B cell (primary cell): ENCODE measurements at regions not wholly inside any gene's neighbourhood (a gene's known extent, or its start where the extent isn't known, plus 50 kb on each side); places are given as distances from the start of the nearest gene placed in this dataset.

ENCODE experiments used
- ATAC-seq: fragments of 200-7000 bp; cut with Tn5 transposase; one replicate; pipeline ENCODE4 v1.10.0; 2021; ENCODE audit warnings: low read depth, mild to moderate bottlenecking, moderate number of reproducible peaks, moderate library complexity
- CTCF ChIA-PET: fragments of 350-600 bp; sonication (Branson Sonifier 250); formaldehyde crosslinking; loops from one replicate; lab custom pipeline; 2021; ENCODE audit warnings: antibody characterized with exemption, inconsistent platforms; lab: Charles Lee
- POLR2A ChIA-PET: fragments of 350-600 bp; sonication (Branson Sonifier 250); formaldehyde crosslinking; loops from one replicate; lab custom pipeline; 2021; ENCODE audit warnings: antibody characterized with exemption; lab: Charles Lee
- DNase-seq: peaks from one replicate; pipeline ENCODE4 v3.0.0; 2013
- H2AFZ ChIP-seq: 2 replicates; pipeline ENCODE4 v1.6.1; 2012; ENCODE audit warnings: mild to moderate bottlenecking, low read depth, low read length; ENCODE audit not compliant: insufficient read depth, poor library complexity, severe bottlenecking
- H3K27ac ChIP-seq, 2 donors: 1 replicate in 1 of 2; 2 replicates in 1 of 2; pipeline ENCODE4 v1.5.1; 2012 to 2013; ENCODE audit warnings: low read length in 2 of 2, mild to moderate bottlenecking in 2 of 2, moderate library complexity in 1 of 2
- H3K27me3 ChIP-seq, 4 experiments: fragments of 200-600 bp in 1 of 4; sonication (generic) in 1 of 4; replicated peaks in 1 of 4; 1 replicate in 2 of 4; 2 replicates in 2 of 4; pipeline versions ENCODE4 v1.6.1 to v1.7.0; 2013 to 2016; ENCODE audit warnings: low read length in 3 of 4, mild to moderate bottlenecking in 2 of 4, mixed read lengths in 1 of 4, moderate library complexity in 1 of 4; ENCODE audit not compliant: insufficient read depth in 4 of 4, control insufficient read depth in 3 of 4; ENCODE audit errors: control extremely low read depth in 1 of 4
- H3K36me3 ChIP-seq, 2 experiments: replicated peaks in 1 of 2; 1 replicate in 1 of 2; 2 replicates in 1 of 2; pipeline versions ENCODE4 v1.6.1 to v1.7.1; 2013; ENCODE audit warnings: low read length in 1 of 2; ENCODE audit not compliant: insufficient read depth in 2 of 2, control insufficient read depth in 1 of 2; ENCODE audit errors: control extremely low read depth in 1 of 2, extremely low read depth in 1 of 2
- H3K4me1 ChIP-seq, 2 donors: fragments of 200-600 bp in 1 of 2; sonication (generic) in 1 of 2; 1 replicate in 1 of 2; 2 replicates in 1 of 2; pipeline versions ENCODE4 v1.5.1 to v1.6.1; 2013 to 2017; ENCODE audit warnings: low read length in 2 of 2; ENCODE audit not compliant: control insufficient read depth in 2 of 2, insufficient read depth in 2 of 2
- H3K4me2 ChIP-seq: replicated peaks from 2 replicates; pipeline ENCODE3; 2012; ENCODE audit warnings: mild to moderate bottlenecking, low read depth, low read length; ENCODE audit not compliant: poor library complexity, severe bottlenecking
- H3K4me3 ChIP-seq, 5 experiments: fragments of 200-600 bp in 1 of 5; sonication (generic) in 1 of 5; 1 replicate in 3 of 5; 2 replicates in 2 of 5; pipeline versions ENCODE4 v1.5.1 to v1.7.0; 2011 to 2016; ENCODE audit warnings: low read length in 4 of 5, mild to moderate bottlenecking in 4 of 5, low read depth in 2 of 5, control low read depth in 1 of 5, moderate library complexity in 1 of 5; ENCODE audit not compliant: insufficient read depth in 1 of 5; ENCODE audit errors: control extremely low read depth in 1 of 5, extremely low read depth in 1 of 5
- H3K79me2 ChIP-seq: fragments of 200-600 bp; sonication (generic); one replicate; pipeline ENCODE4 v1.6.0; 2016; ENCODE audit warnings: low read length; ENCODE audit not compliant: control insufficient read depth, insufficient read depth
- H3K9ac ChIP-seq: fragments of 200-600 bp; sonication (generic); 2 replicates; pipeline ENCODE4 v1.6.1; 2017; ENCODE audit warnings: mild to moderate bottlenecking, low read length, moderate library complexity
- H3K9me3 ChIP-seq, 3 donors: one replicate each; pipeline versions ENCODE4 v1.6.1 to v1.7.1; 2013; ENCODE audit warnings: low read length in 2 of 3; ENCODE audit not compliant: control insufficient read depth in 2 of 3, insufficient read depth in 1 of 3; ENCODE audit errors: control extremely low read depth in 1 of 3
- H4K20me1 ChIP-seq: 2 replicates; pipeline ENCODE4 v1.6.0; 2012; ENCODE audit warnings: mild to moderate bottlenecking, low read length; ENCODE audit not compliant: insufficient read depth, control insufficient read depth, poor library complexity, severe bottlenecking
- H3K27ac Mint-ChIP-seq: one replicate; pipeline ENCODE4 v1.8.0; 2021; ENCODE audit warnings: mixed read lengths
- H3K27me3 Mint-ChIP-seq: one replicate; pipeline ENCODE4 v1.8.0; 2021; ENCODE audit warnings: mixed read lengths
- H3K4me1 Mint-ChIP-seq: one replicate; pipeline ENCODE4 v1.8.0; 2021; ENCODE audit warnings: mixed read lengths
- H3K4me3 Mint-ChIP-seq: one replicate; pipeline ENCODE4 v1.8.0; 2021; ENCODE audit warnings: mixed read lengths
- H3K9me3 Mint-ChIP-seq: one replicate; pipeline ENCODE4 v1.8.0; 2022; ENCODE audit warnings: mixed read lengths; ENCODE audit not compliant: insufficient read depth
- EZH2 ChIP-seq: IDR thresholded peaks from 2 replicates; pipeline ENCODE4 v1.6.1; 2012; ENCODE audit warnings: borderline replicate concordance, low read depth, mild to moderate bottlenecking, moderate library complexity, low read length; ENCODE audit not compliant: insufficient read depth, poor library complexity, severe bottlenecking
- WGBS: methylation state at CpG from one replicate; pipeline ENCODE4 v1.1.5; 2013; ENCODE audit warnings: missing lambda C conversion rate; ENCODE audit not compliant: insufficient coverage; 5-methylcytosine and 5-hydroxymethylcytosine counted together
- intact Hi-C: fragments of 100-400 bp; cut with micrococcal nuclease; formaldehyde crosslinking; loops from one replicate; pipeline ENCODE4 v1.10.0; 2022
- TF ChIP-seq, protein P1 (sequence below): fragments of 200-600 bp; IDR thresholded peaks from one replicate; pipeline ENCODE4 v1.8.0; 2022; ENCODE audit warnings: antibody characterized with exemption, mild to moderate bottlenecking

- Histone ChIP-seq H3K27me3 (no peaks in the 10 kb centered on the region), H3K4me3 (no peak overlapping the region), H3K4me2 (no peak overlapping the region), H3K79me2 (no peaks in the 10 kb centered on the region), H3K27ac (no peak overlapping the region), H3K9me3 (no peaks in the 10 kb centered on the region), H3K9ac (no peak overlapping the region), H3K4me1 (no peaks in the 10 kb centered on the region), H2AFZ (no peak overlapping the region), H3K36me3 (no peaks in the 10 kb centered on the region), H4K20me1 (no peaks in the 10 kb centered on the region)
- Mint-ChIP-seq H3K4me1 (no peaks in the 10 kb centered on the region), H3K27me3 (peaks cover 18% of the 10 kb centered on the region), H3K4me3 (no peak overlapping the region), H3K9me3 (no peaks in the 10 kb centered on the region), H3K27ac (no peak overlapping the region)
- 52% methylated on average over 5 of the region's 8 CpGs for WGBS
- DNase-seq (no peak), ATAC-seq (no peak)
- intact Hi-C loops: no loop called here
- TF ChIP-seq, protein P1, sequence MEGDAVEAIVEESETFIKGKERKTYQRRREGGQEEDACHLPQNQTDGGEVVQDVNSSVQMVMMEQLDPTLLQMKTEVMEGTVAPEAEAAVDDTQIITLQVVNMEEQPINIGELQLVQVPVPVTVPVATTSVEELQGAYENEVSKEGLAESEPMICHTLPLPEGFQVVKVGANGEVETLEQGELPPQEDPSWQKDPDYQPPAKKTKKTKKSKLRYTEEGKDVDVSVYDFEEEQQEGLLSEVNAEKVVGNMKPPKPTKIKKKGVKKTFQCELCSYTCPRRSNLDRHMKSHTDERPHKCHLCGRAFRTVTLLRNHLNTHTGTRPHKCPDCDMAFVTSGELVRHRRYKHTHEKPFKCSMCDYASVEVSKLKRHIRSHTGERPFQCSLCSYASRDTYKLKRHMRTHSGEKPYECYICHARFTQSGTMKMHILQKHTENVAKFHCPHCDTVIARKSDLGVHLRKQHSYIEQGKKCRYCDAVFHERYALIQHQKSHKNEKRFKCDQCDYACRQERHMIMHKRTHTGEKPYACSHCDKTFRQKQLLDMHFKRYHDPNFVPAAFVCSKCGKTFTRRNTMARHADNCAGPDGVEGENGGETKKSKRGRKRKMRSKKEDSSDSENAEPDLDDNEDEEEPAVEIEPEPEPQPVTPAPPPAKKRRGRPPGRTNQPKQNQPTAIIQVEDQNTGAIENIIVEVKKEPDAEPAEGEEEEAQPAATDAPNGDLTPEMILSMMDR: no peak
- no peak for TF ChIP-seq EZH2
- CTCF ChIA-PET: no interaction called here
- POLR2A ChIA-PET: no interaction called here
Observed at GRCh38 chr2:128591022-128591860, 272.6 kb upstream of the HS6ST1 start.
